HepG2 (cell line): ENCODE measurements at regions not wholly inside any gene's neighbourhood (a gene's known extent, or its start where the extent isn't known, plus 50 kb on each side); places are given as distances from the start of the nearest gene placed in this dataset.

Source experiments
- ATAC-seq: fragments of 200-7000 bp; cut with Tn5 transposase; 3 replicates; pipeline ENCODE4 v1.9.1; 2020; ENCODE audit warnings: mild to moderate bottlenecking, moderate library complexity
- BruUV-seq: library from RNA; stranded (reverse); fragments of 400-500 nt; replicated peaks from 2 replicates; lab custom pipeline; 2021; lab: Mats Ljungman, UMichigan
- CTCF ChIA-PET: fragments of 300-600 bp; formaldehyde crosslinking; extraction: SDS; loops from one replicate; lab custom pipeline; 2021; ENCODE audit warnings: low total read pairs, inconsistent platforms, low intra/inter-chr PET ratio; lab: Yijun Ruan, JAX
- POLR2A ChIA-PET: fragments of 350-600 bp; sonication (Branson Sonifier 250); formaldehyde crosslinking; loops from one replicate; lab custom pipeline; 2020; ENCODE audit warnings: antibody characterized with exemption, inconsistent platforms; lab: Yijun Ruan, JAX
- DNase-seq: peaks from one replicate; pipeline ENCODE4 v3.0.0-alpha.2; 2015; ENCODE audit warnings: low spot score
- FAIRE-seq: peaks from 3 replicates; lab custom pipeline; 2011; peaks lifted over from hg19 to GRCh38; lab: Jason Lieb, UNC
- H2AFZ ChIP-seq: one replicate; pipeline ENCODE4 v1.6.1; 2011; ENCODE audit warnings: low read length, inconsistent platforms
- H3K27ac ChIP-seq: fragments of 300-600 bp; 3 replicates; pipeline ENCODE4 v1.8.0; 2011; ENCODE audit warnings: mixed run types, mild to moderate bottlenecking, mixed read lengths, low read length, inconsistent platforms; ENCODE audit not compliant: insufficient read depth; ENCODE audit errors: extremely low read length
- H3K27me3 ChIP-seq, 2 experiments: fragments of 200-600 bp in 1 of 2; 2 replicates in 1 of 2; 3 replicates in 1 of 2; pipeline versions ENCODE4 v1.6.0 to v1.8.0; 2011; ENCODE audit warnings: low read length in 2 of 2, mild to moderate bottlenecking in 2 of 2, moderate library complexity in 2 of 2, inconsistent platforms in 1 of 2; ENCODE audit not compliant: insufficient read depth in 2 of 2, control insufficient read depth in 1 of 2
- H3K36me3 ChIP-seq, 2 experiments: fragments of 200-600 bp in 1 of 2; replicated peaks in 1 of 2; 2 replicates in 1 of 2; 3 replicates in 1 of 2; pipeline versions ENCODE4 v1.5.1 to v1.8.0; 2011; ENCODE audit warnings: low read length in 2 of 2, inconsistent platforms in 1 of 2; ENCODE audit not compliant: insufficient read depth in 2 of 2, control insufficient read depth in 1 of 2
- H3K4me1 ChIP-seq: 2 replicates; pipeline ENCODE4 v1.5.1; 2012; ENCODE audit warnings: low read length, inconsistent platforms; ENCODE audit not compliant: insufficient read depth
- H3K4me2 ChIP-seq: 2 replicates; pipeline ENCODE4 v1.6.0; 2011; ENCODE audit warnings: low read depth, low read length, inconsistent platforms
- H3K4me3 ChIP-seq, 3 experiments: fragments of 200-600 bp in 1 of 3; sonication (generic), shearing (Covaris generic) in 1 of 3; replicated peaks in 1 of 3; 2 replicates each; pipeline ENCODE4 v1.5.1; 2011 to 2016; ENCODE audit warnings: low read length in 3 of 3, inconsistent platforms in 2 of 3, low read depth in 2 of 3, mild to moderate bottlenecking in 2 of 3, control low read depth in 1 of 3, mixed read lengths in 1 of 3; ENCODE audit not compliant: insufficient read depth in 1 of 3
- H3K79me2 ChIP-seq: one replicate; pipeline ENCODE4 v1.6.1; 2011; ENCODE audit warnings: low read length, inconsistent platforms; ENCODE audit not compliant: insufficient read depth
- H3K9ac ChIP-seq: 2 replicates; pipeline ENCODE4 v1.6.0; 2011; ENCODE audit warnings: mild to moderate bottlenecking, low read depth, low read length, inconsistent platforms; ENCODE audit not compliant: insufficient read depth
- H3K9me3 ChIP-seq: 2 replicates; pipeline ENCODE4 v1.5.1; 2012; ENCODE audit warnings: mild to moderate bottlenecking, low read length
- H4K20me1 ChIP-seq: 2 replicates; pipeline ENCODE4 v1.6.0; 2011; ENCODE audit warnings: inconsistent platforms, mild to moderate bottlenecking, low read length, moderate library complexity; ENCODE audit not compliant: insufficient read depth
- CBX2 ChIP-seq, 2 experiments: fragments of 200-600 bp in 1 of 2; sonication (generic); formaldehyde crosslinking in 1 of 2; IDR thresholded peaks; 2 replicates each; pipeline versions ENCODE4 v1.7.0 to v1.8.1; 2018 to 2022; ENCODE audit warnings: low read depth in 2 of 2, low read length in 1 of 2, mild to moderate bottlenecking in 1 of 2, missing genetic modification reagents in 1 of 2
- CCDC6 ChIP-seq: sonication (generic); formaldehyde crosslinking; IDR thresholded peaks from 2 replicates; pipeline ENCODE4 v1.8.1; 2022; ENCODE audit warnings: mild to moderate bottlenecking, missing genetic modification reagents, moderate library complexity
- FOSL2 ChIP-seq: sonication (generic); formaldehyde crosslinking; IDR thresholded peaks from 2 replicates; pipeline ENCODE4 v1.4.0; 2020; ENCODE audit warnings: missing genetic modification reagents
- IRF2 ChIP-seq: IDR thresholded peaks from 2 replicates; pipeline ENCODE4 v1.6.1; 2018; ENCODE audit warnings: missing genetic modification reagents, missing compliant biosample characterization
- MEF2D ChIP-seq: sonication (generic); formaldehyde crosslinking; IDR thresholded peaks from 2 replicates; pipeline ENCODE4 v1.5.1; 2020; ENCODE audit warnings: mild to moderate bottlenecking, missing genetic modification reagents
- MIER3 ChIP-seq: IDR thresholded peaks from 2 replicates; pipeline ENCODE4 v1.6.1; 2016; ENCODE audit warnings: missing compliant biosample characterization, borderline replicate concordance
- MIXL1 ChIP-seq: IDR thresholded peaks from 2 replicates; pipeline ENCODE4 v1.6.1; 2016
- PHF8 ChIP-seq: sonication (generic); formaldehyde crosslinking; IDR thresholded peaks from 2 replicates; pipeline ENCODE4 v1.5.0; 2020; ENCODE audit warnings: missing genetic modification reagents
- PRMT3 ChIP-seq: sonication (generic); formaldehyde crosslinking; IDR thresholded peaks from 2 replicates; pipeline ENCODE4 v1.8.1; 2022; ENCODE audit warnings: low read depth, mild to moderate bottlenecking, moderate library complexity, missing genetic modification reagents, borderline replicate concordance
- THYN1 ChIP-seq: sonication (generic); formaldehyde crosslinking; IDR thresholded peaks from 2 replicates; pipeline ENCODE4 v1.8.1; 2023; ENCODE audit warnings: low read depth, mild to moderate bottlenecking, moderate library complexity, missing genetic modification reagents, borderline replicate concordance
- ZBTB1 ChIP-seq: sonication (generic); formaldehyde crosslinking; IDR thresholded peaks from 2 replicates; pipeline ENCODE4 v1.4.0; 2020; ENCODE audit warnings: missing genetic modification reagents, borderline replicate concordance
- ZFP36L2 ChIP-seq: sonication (generic); formaldehyde crosslinking; IDR thresholded peaks from 2 replicates; pipeline ENCODE4 v1.4.0; 2020; ENCODE audit warnings: missing genetic modification reagents
- ZNF329 ChIP-seq: sonication (generic); formaldehyde crosslinking; IDR thresholded peaks from 2 replicates; pipeline ENCODE4 v1.9.0; 2021; ENCODE audit warnings: low read depth, mild to moderate bottlenecking, missing genetic modification reagents
- ZSCAN22 ChIP-seq: sonication (generic); formaldehyde crosslinking; IDR thresholded peaks from 2 replicates; pipeline ENCODE4 v1.4.0; 2020; ENCODE audit warnings: mild to moderate bottlenecking, missing genetic modification reagents
- in situ Hi-C: cut with HindIII; loops from 2 replicates; pipeline ENCODE4 v1.10.0; 2017; ENCODE audit warnings: low pct_unique_long_range_greater_than_20kb; ENCODE audit not compliant: extremely low pct_ligation_motif_present
- intact Hi-C: fragments of 100-400 bp; cut with micrococcal nuclease; formaldehyde crosslinking; loops from one replicate; pipeline ENCODE4 v1.10.0; 2022; ENCODE audit not compliant: unreplicated experiment
- TF ChIP-seq, protein P1 (sequence below): sonication (generic); formaldehyde crosslinking; IDR thresholded peaks from 2 replicates; pipeline ENCODE4 v1.8.1; 2023; ENCODE audit warnings: missing genetic modification reagents, inconsistent platforms, borderline replicate concordance
- TF ChIP-seq, protein P2 (sequence below): sonication (generic); formaldehyde crosslinking; IDR thresholded peaks from 2 replicates; pipeline ENCODE4 v1.4.0; 2020; ENCODE audit warnings: missing genetic modification reagents; ENCODE audit errors: not compliant biosample characterization
- TF ChIP-seq, protein P3 (sequence below): sonication (generic); formaldehyde crosslinking; IDR thresholded peaks from 2 replicates; pipeline ENCODE4 v1.5.0; 2020; ENCODE audit warnings: missing genetic modification reagents
- TF ChIP-seq, protein P4 (sequence below): sonication (generic); formaldehyde crosslinking; IDR thresholded peaks from 2 replicates; pipeline ENCODE4 v1.8.1; 2022; ENCODE audit warnings: low read depth, mild to moderate bottlenecking, missing genetic modification reagents
- TF ChIP-seq, protein P5 (sequence below): sonication (generic); formaldehyde crosslinking; IDR thresholded peaks from 2 replicates; pipeline ENCODE4 v1.4.0; 2020; ENCODE audit warnings: mild to moderate bottlenecking, missing genetic modification reagents

DNA sequence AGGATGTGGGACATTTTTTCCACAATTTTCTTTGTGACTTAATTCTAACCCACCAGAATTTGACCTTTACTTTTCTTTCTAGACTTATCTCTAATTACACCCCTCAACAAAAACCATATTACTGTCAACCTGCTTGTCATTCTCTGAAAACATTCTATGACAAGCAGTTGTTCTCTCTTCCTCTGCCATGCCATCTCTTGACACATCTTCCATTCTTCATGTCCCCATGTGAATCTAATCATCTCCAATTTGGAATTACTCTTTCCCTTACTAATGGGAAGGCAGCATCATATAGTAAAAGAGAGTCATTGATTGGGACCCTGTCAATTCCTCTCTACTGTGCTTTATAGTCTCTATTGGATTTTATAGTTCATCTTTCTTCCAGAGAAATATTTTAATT, 61.3 kb upstream of the P2RY1 start:
- no peaks in the 10 kb centered on the region for H3K27me3 ChIP-seq
- no TSS peak for BruUV-seq
- DNase-seq, result no peak
- FAIRE-seq, result no peak
- TF ChIP-seq FOSL2 (CRISPR knock-in tag), result no peak
- TF ChIP-seq CBX2 (IDR thresholded peaks at IDR 0.05; ENCODE audit: low read depth, low read length), result no peak
- TF ChIP-seq CBX2 (CRISPR knock-in tag; IDR thresholded peaks at IDR 0.05; ENCODE audit: low read depth), result no peak
- no peak for TF ChIP-seq PHF8
- TF ChIP-seq, protein P1, sequence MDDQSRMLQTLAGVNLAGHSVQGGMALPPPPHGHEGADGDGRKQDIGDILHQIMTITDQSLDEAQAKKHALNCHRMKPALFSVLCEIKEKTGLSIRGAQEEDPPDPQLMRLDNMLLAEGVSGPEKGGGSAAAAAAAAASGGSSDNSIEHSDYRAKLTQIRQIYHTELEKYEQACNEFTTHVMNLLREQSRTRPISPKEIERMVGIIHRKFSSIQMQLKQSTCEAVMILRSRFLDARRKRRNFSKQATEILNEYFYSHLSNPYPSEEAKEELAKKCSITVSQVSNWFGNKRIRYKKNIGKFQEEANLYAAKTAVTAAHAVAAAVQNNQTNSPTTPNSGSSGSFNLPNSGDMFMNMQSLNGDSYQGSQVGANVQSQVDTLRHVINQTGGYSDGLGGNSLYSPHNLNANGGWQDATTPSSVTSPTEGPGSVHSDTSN (CRISPR knock-in tag), result no peak
- no peak for TF ChIP-seq MIXL1 (CRISPR knock-in tag)
- TF ChIP-seq ZNF329 (CRISPR knock-in tag), result no peak
- no peak for TF ChIP-seq IRF2 (CRISPR knock-in tag)
- TF ChIP-seq ZSCAN22, result no peak
- TF ChIP-seq THYN1 (CRISPR knock-in tag), result no peak
- no peak for TF ChIP-seq MIER3
- TF ChIP-seq, protein P2, sequence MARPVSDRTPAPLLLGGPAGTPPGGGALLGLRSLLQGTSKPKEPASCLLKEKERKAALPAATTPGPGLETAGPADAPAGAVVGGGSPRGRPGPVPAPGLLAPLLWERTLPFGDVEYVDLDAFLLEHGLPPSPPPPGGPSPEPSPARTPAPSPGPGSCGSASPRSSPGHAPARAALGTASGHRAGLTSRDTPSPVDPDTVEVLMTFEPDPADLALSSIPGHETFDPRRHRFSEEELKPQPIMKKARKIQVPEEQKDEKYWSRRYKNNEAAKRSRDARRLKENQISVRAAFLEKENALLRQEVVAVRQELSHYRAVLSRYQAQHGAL, result no peak
- no peak for TF ChIP-seq CCDC6 (CRISPR knock-in tag)
- TF ChIP-seq ZBTB1 (CRISPR knock-in tag), result no peak
- TF ChIP-seq, protein P3, sequence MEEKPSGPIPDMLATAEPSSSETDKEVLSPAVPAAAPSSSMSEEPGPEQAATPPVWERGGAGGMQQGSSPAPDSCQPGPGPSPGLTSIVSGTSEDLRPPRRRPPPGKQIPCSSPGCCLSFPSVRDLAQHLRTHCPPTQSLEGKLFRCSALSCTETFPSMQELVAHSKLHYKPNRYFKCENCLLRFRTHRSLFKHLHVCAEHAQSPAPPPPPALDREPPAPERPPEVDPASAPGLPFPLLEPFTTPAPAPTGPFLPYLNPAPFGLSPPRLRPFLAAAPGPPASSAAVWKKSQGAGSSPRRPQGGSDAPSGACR (CRISPR knock-in tag), result no peak
- TF ChIP-seq, protein P4, sequence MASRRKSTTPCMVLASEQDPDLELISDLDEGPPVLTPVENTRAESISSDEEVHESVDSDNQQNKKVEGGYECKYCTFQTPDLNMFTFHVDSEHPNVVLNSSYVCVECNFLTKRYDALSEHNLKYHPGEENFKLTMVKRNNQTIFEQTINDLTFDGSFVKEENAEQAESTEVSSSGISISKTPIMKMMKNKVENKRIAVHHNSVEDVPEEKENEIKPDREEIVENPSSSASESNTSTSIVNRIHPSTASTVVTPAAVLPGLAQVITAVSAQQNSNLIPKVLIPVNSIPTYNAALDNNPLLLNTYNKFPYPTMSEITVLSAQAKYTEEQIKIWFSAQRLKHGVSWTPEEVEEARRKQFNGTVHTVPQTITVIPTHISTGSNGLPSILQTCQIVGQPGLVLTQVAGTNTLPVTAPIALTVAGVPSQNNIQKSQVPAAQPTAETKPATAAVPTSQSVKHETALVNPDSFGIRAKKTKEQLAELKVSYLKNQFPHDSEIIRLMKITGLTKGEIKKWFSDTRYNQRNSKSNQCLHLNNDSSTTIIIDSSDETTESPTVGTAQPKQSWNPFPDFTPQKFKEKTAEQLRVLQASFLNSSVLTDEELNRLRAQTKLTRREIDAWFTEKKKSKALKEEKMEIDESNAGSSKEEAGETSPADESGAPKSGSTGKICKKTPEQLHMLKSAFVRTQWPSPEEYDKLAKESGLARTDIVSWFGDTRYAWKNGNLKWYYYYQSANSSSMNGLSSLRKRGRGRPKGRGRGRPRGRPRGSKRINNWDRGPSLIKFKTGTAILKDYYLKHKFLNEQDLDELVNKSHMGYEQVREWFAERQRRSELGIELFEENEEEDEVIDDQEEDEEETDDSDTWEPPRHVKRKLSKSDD, result no peak
- TF ChIP-seq ZFP36L2 (CRISPR knock-in tag), result no peak
- TF ChIP-seq PRMT3 (CRISPR knock-in tag), result no peak
- TF ChIP-seq, protein P5, sequence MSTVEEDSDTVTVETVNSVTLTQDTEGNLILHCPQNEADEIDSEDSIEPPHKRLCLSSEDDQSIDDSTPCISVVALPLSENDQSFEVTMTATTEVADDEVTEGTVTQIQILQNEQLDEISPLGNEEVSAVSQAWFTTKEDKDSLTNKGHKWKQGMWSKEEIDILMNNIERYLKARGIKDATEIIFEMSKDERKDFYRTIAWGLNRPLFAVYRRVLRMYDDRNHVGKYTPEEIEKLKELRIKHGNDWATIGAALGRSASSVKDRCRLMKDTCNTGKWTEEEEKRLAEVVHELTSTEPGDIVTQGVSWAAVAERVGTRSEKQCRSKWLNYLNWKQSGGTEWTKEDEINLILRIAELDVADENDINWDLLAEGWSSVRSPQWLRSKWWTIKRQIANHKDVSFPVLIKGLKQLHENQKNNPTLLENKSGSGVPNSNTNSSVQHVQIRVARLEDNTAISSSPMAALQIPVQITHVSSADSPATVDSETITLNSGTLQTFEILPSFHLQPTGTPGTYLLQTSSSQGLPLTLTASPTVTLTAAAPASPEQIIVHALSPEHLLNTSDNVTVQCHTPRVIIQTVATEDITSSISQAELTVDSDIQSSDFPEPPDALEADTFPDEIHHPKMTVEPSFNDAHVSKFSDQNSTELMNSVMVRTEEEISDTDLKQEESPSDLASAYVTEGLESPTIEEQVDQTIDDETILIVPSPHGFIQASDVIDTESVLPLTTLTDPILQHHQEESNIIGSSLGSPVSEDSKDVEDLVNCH (CRISPR knock-in tag), result no peak
- no peak for TF ChIP-seq MEF2D
- H3K4me2 ChIP-seq, result no peak overlapping the region
- H3K4me1 ChIP-seq, result no peaks in the 10 kb centered on the region
- no peak overlapping the region for H3K9ac ChIP-seq
- in situ Hi-C loops, result no loop called here
- no peaks in the 10 kb centered on the region for H3K9me3 ChIP-seq
- H4K20me1 ChIP-seq, result no peaks in the 10 kb centered on the region
- no peak overlapping the region for H3K4me3 ChIP-seq
- H3K36me3 ChIP-seq, result no peaks in the 10 kb centered on the region
- CTCF ChIA-PET, result no interaction called here
- intact Hi-C loops, result no loop called here
- H3K79me2 ChIP-seq, result no peaks in the 10 kb centered on the region
- H3K27ac ChIP-seq, result no peak overlapping the region
- no peak overlapping the region for H2AFZ ChIP-seq
- no peak for ATAC-seq
- POLR2A ChIA-PET, result no interaction called here
